DMS79 (cell line): ENCODE measurements at regions not wholly inside any gene's neighbourhood (a gene's known extent, or its start where the extent isn't known, plus 50 kb on each side); places are given as distances from the start of the nearest gene placed in this dataset.
A peak's percentile ranks its signal among the peaks of the same experiment; 100 is the strongest.
"Not testable (repeated sequence)": the region's sequence is repeated elsewhere in the genome, so short reads cannot be mapped to it uniquely, and the experiment has no call there.

Experiments used
- DNase-seq: peaks from one replicate; lab custom pipeline; 2025; lab: John Stamatoyannopoulos, UW

- DNase-seq, result no peak
These were observed 216.1 kb downstream of the MEF2C start for GRCh38 chr5:88666761-88667495.

GRCh38 chr5:88665750-88666215 lies 217.2 kb downstream of the MEF2C start:
- DNase-seq, result no peak

GRCh38 chr5:88664645-88665044 lies 218.3 kb downstream of the MEF2C start:
- DNase-seq, result peak; percentile 48

- DNase-seq, result no peak
These were observed 219.2 kb downstream of the MEF2C start for GRCh38 chr5:88663793-88664216.

- no peak for DNase-seq
These were observed 220.1 kb downstream of the MEF2C start for GRCh38 chr5:88662846-88663245.

- DNase-seq, result no peak
These were observed 221.2 kb downstream of the MEF2C start for GRCh38 chr5:88661806-88662207.

GRCh38 chr5:88660947-88661805 lies 221.8 kb downstream of the MEF2C start:
- peak; percentile 74 for DNase-seq

GRCh38 chr5:88660264-88660946 lies 222.6 kb downstream of the MEF2C start:
- peak; percentile 44 for DNase-seq

GRCh38 chr5:88659529-88660263 lies 223.3 kb downstream of the MEF2C start:
- no peak for DNase-seq

- DNase-seq, result no peak
These were observed 224.1 kb downstream of the MEF2C start for GRCh38 chr5:88658886-88659285.

- no peak for DNase-seq
These were observed 224.8 kb downstream of the MEF2C start for GRCh38 chr5:88657906-88658775.

- DNase-seq, result no peak
These were observed 225.8 kb downstream of the MEF2C start for GRCh38 chr5:88657136-88657535.

- no peak for DNase-seq
These were observed 226.6 kb downstream of the MEF2C start for GRCh38 chr5:88656221-88656950.

GRCh38 chr5:88653471-88653870 lies 229.5 kb downstream of the MEF2C start:
- DNase-seq, result no peak

- no peak for DNase-seq
These were observed 235.1 kb downstream of the MEF2C start for GRCh38 chr5:88647901-88648300.

- DNase-seq, result no peak
These were observed 236.1 kb downstream of the MEF2C start for GRCh38 chr5:88646866-88647265.

- DNase-seq, result no peak
These were observed 238.3 kb downstream of the MEF2C start for GRCh38 chr5:88644676-88645075.

GRCh38 chr5:88643315-88643714 lies 239.7 kb downstream of the MEF2C start:
- DNase-seq, result no peak

- DNase-seq, result no peak
These were observed 249.0 kb downstream of the MEF2C start for GRCh38 chr5:88634014-88634413.

GRCh38 chr5:88622890-88623289 lies 260.1 kb downstream of the MEF2C start:
- not testable (repeated sequence) for DNase-seq
